T-cell (primary cell): ENCODE measurements at regions not wholly inside any gene's neighbourhood (a gene's known extent, or its start where the extent isn't known, plus 50 kb on each side); places are given as distances from the start of the nearest gene placed in this dataset.

Experiments
- ATAC-seq, 4 experiments: fragments of 200-7000 bp in 3 of 4; fragments of 150-1000 bp in 1 of 4; cut with Tn5 transposase; replicated peaks in 1 of 4; 1 replicate in 3 of 4; 2 replicates in 1 of 4; pipeline ENCODE4 v1.10.0; 2021; ENCODE audit warnings: moderate library complexity in 3 of 4, mild to moderate bottlenecking in 2 of 4, moderate number of reproducible peaks in 1 of 4
- CTCF ChIA-PET, 2 donors: fragments of 300-600 bp; sonication (Branson Sonifier 250); formaldehyde crosslinking; loops; one replicate each; lab custom pipeline; 2022; ENCODE audit warnings: antibody characterized with exemption in 2 of 2; lab: Charles Lee
- POLR2A ChIA-PET, 2 donors: fragments of 300-600 bp; sonication (Branson Sonifier 250); formaldehyde crosslinking; loops; one replicate each; lab custom pipeline; 2022; ENCODE audit warnings: antibody characterized with exemption in 2 of 2; lab: Charles Lee
- DNase-seq, 35 experiments: peaks; one replicate each; pipeline versions ENCODE4 v3.0.0 to v3.0.0-alpha.2; 2013 to 2023
- H3K27ac ChIP-seq: one replicate; pipeline ENCODE4 v1.5.1; 2013; ENCODE audit warnings: low read length
- H3K27me3 ChIP-seq, 2 experiments: replicated peaks in 1 of 2; 1 replicate in 1 of 2; 2 replicates in 1 of 2; pipeline versions ENCODE4 v1.6.1 to v1.7.0; 2013; ENCODE audit warnings: low read length in 1 of 2, mixed read lengths in 1 of 2; ENCODE audit not compliant: control insufficient read depth in 2 of 2, insufficient read depth in 2 of 2; ENCODE audit errors: extremely low read depth in 1 of 2
- H3K36me3 ChIP-seq, 2 donors: 1 replicate in 1 of 2; 2 replicates in 1 of 2; pipeline versions ENCODE4 v1.6.1 to v1.7.0; 2013; ENCODE audit warnings: low read length in 1 of 2; ENCODE audit not compliant: control insufficient read depth in 2 of 2, insufficient read depth in 1 of 2; ENCODE audit errors: extremely low read depth in 1 of 2
- H3K4me1 ChIP-seq, 2 experiments: 1 replicate in 1 of 2; 2 replicates in 1 of 2; pipeline versions ENCODE4 v1.6.1 to v1.7.0; 2013; ENCODE audit warnings: low read length in 2 of 2, mixed read lengths in 1 of 2; ENCODE audit not compliant: insufficient read depth in 2 of 2, control insufficient read depth in 1 of 2; ENCODE audit errors: extremely low read depth in 1 of 2
- H3K4me3 ChIP-seq, 2 donors: 1 replicate in 1 of 2; 2 replicates in 1 of 2; pipeline versions ENCODE4 v1.5.1 to v1.7.0; 2013; ENCODE audit warnings: mild to moderate bottlenecking in 2 of 2, low read length in 1 of 2, moderate library complexity in 1 of 2; ENCODE audit not compliant: control insufficient read depth in 1 of 2; ENCODE audit errors: extremely low read depth in 1 of 2
- H3K9me3 ChIP-seq: 2 replicates; pipeline ENCODE4 v1.7.0; 2013
- H3K27ac Mint-ChIP-seq, 2 donors: one replicate each; pipeline ENCODE4 v1.8.0; 2020 to 2021; ENCODE audit warnings: mild to moderate bottlenecking in 2 of 2, mixed read lengths in 2 of 2
- H3K27me3 Mint-ChIP-seq, 2 donors: one replicate each; pipeline ENCODE4 v1.8.0; 2021 to 2022; ENCODE audit warnings: mixed read lengths in 2 of 2
- H3K36me3 Mint-ChIP-seq: one replicate; pipeline ENCODE4 v1.8.0; 2021; ENCODE audit warnings: mixed read lengths
- H3K4me1 Mint-ChIP-seq, 3 donors: one replicate each; pipeline ENCODE4 v1.8.0; 2020 to 2022; ENCODE audit warnings: mixed read lengths in 3 of 3, mild to moderate bottlenecking in 1 of 3
- H3K4me3 Mint-ChIP-seq, 3 donors: one replicate each; pipeline ENCODE4 v1.8.0; 2020 to 2022; ENCODE audit warnings: mild to moderate bottlenecking in 3 of 3, mixed read lengths in 3 of 3, moderate library complexity in 3 of 3
- H3K9me3 Mint-ChIP-seq, 3 donors: one replicate each; pipeline ENCODE4 v1.8.0; 2020 to 2022; ENCODE audit warnings: mixed read lengths in 3 of 3
- WGBS: methylation state at CpG from one replicate; pipeline ENCODE4 v1.1.5; 2013; ENCODE audit warnings: missing lambda C conversion rate; ENCODE audit not compliant: insufficient coverage; 5-methylcytosine and 5-hydroxymethylcytosine counted together

- Mint-ChIP-seq H3K9me3 (no peaks in the 10 kb centered on the region), H3K27ac (no peak overlapping the region), H3K36me3 (no peaks in the 10 kb centered on the region), H3K27me3 (no peaks in the 10 kb centered on the region), H3K4me1 (no peaks in the 10 kb centered on the region), H3K4me3 (no peak overlapping the region)
- H3K36me3 ChIP-seq = no peaks in the 10 kb centered on the region
- H3K4me3 ChIP-seq = no peak overlapping the region
- no peak for DNase-seq
- CTCF ChIA-PET = no interaction called here
- no peak for ATAC-seq
- WGBS = no CpG with 5 or more reads among the region's 3 CpGs
- no peak overlapping the region for H3K27ac ChIP-seq
- no peaks in the 10 kb centered on the region for H3K9me3 ChIP-seq
- POLR2A ChIA-PET = no interaction called here
- no peaks in the 10 kb centered on the region for H3K4me1 ChIP-seq
- no peaks in the 10 kb centered on the region for H3K27me3 ChIP-seq
Observed at GRCh38 chr12:67764055-67764454, 115.5 kb downstream of the DYRK2 start.

GRCh38 chr12:67764946-67765619, 116.5 kb downstream of the DYRK2 start:
- DNase-seq (no peak), ATAC-seq (no peak)
- H3K4me3 ChIP-seq = no peak overlapping the region
- Mint-ChIP-seq H3K27ac (no peak overlapping the region), H3K9me3 (no peaks in the 10 kb centered on the region), H3K4me3 (no peak overlapping the region), H3K27me3 (no peaks in the 10 kb centered on the region), H3K4me1 (no peaks in the 10 kb centered on the region), H3K36me3 (no peaks in the 10 kb centered on the region)
- no peaks in the 10 kb centered on the region for H3K9me3 ChIP-seq
- ChIA-PET CTCF (no interaction called here), POLR2A (no interaction called here)
- no peaks in the 10 kb centered on the region for H3K36me3 ChIP-seq
- H3K4me1 ChIP-seq = no peaks in the 10 kb centered on the region
- no peaks in the 10 kb centered on the region for H3K27me3 ChIP-seq
- H3K27ac ChIP-seq = no peak overlapping the region
- WGBS = 87% methylated on average over 3 of the region's 5 CpGs

GRCh38 chr12:67765776-67766766, 117.5 kb downstream of the DYRK2 start:
- Histone ChIP-seq H3K27me3 (no peaks in the 10 kb centered on the region), H3K4me1 (no peaks in the 10 kb centered on the region), H3K27ac (no peak overlapping the region), H3K4me3 (no peak overlapping the region), H3K36me3 (no peaks in the 10 kb centered on the region), H3K9me3 (no peaks in the 10 kb centered on the region)
- 88% methylated on average over 2 of the region's 7 CpGs for WGBS
- CTCF ChIA-PET = no interaction called here
- H3K4me3 Mint-ChIP-seq = no peak overlapping the region
- POLR2A ChIA-PET = interaction anchor here in 1 of 2 donors (0.6 kb wide), 1 partner anchor 1155 kb away, joined by 3 read pairs; no protein-coding TSS in a partner anchor
- no peaks in the 10 kb centered on the region for H3K4me1 Mint-ChIP-seq
- no peaks in the 10 kb centered on the region for H3K27me3 Mint-ChIP-seq
- H3K27ac Mint-ChIP-seq = no peak overlapping the region
- ATAC-seq (no peak), DNase-seq (no peak)
- no peaks in the 10 kb centered on the region for H3K9me3 Mint-ChIP-seq
- H3K36me3 Mint-ChIP-seq = no peaks in the 10 kb centered on the region

GRCh38 chr12:67772267-67773169, 124.0 kb downstream of the DYRK2 start:
- no peaks in the 10 kb centered on the region for H3K36me3 Mint-ChIP-seq
- no peak overlapping the region for H3K27ac ChIP-seq
- H3K9me3 ChIP-seq = no peaks in the 10 kb centered on the region
- ATAC-seq (no peak), DNase-seq (no peak)
- 57% methylated on average over 2 of the region's 11 CpGs for WGBS
- no peaks in the 10 kb centered on the region for H3K4me1 Mint-ChIP-seq
- H3K27me3 Mint-ChIP-seq = no peaks in the 10 kb centered on the region
- ChIA-PET POLR2A (no interaction called here), CTCF (no interaction called here)
- H3K36me3 ChIP-seq = no peaks in the 10 kb centered on the region
- H3K9me3 Mint-ChIP-seq = no peaks in the 10 kb centered on the region
- H3K4me3 ChIP-seq = no peak overlapping the region
- no peaks in the 10 kb centered on the region for H3K27me3 ChIP-seq
- no peak overlapping the region for H3K4me3 Mint-ChIP-seq
- H3K4me1 ChIP-seq = no peaks in the 10 kb centered on the region
- no peak overlapping the region for H3K27ac Mint-ChIP-seq

- Mint-ChIP-seq H3K27ac (no peak overlapping the region), H3K4me1 (no peaks in the 10 kb centered on the region), H3K36me3 (no peaks in the 10 kb centered on the region), H3K27me3 (no peaks in the 10 kb centered on the region), H3K4me3 (no peak overlapping the region), H3K9me3 (no peaks in the 10 kb centered on the region)
- Histone ChIP-seq H3K9me3 (no peaks in the 10 kb centered on the region), H3K27ac (no peak overlapping the region), H3K36me3 (no peaks in the 10 kb centered on the region), H3K4me3 (no peak overlapping the region), H3K4me1 (no peaks in the 10 kb centered on the region), H3K27me3 (no peaks in the 10 kb centered on the region)
- DNase-seq (no peak), ATAC-seq (no peak)
- POLR2A ChIA-PET = no interaction called here
- WGBS = 100% methylated on average over 1 of the region's 2 CpGs
- CTCF ChIA-PET = no interaction called here
Observed at GRCh38 chr12:67773896-67774295, 125.4 kb downstream of the DYRK2 start.

- DNase-seq (no peak), ATAC-seq (no peak)
- Histone ChIP-seq H3K4me3 (no peak overlapping the region), H3K9me3 (no peaks in the 10 kb centered on the region), H3K27ac (no peak overlapping the region), H3K36me3 (no peaks in the 10 kb centered on the region), H3K4me1 (no peaks in the 10 kb centered on the region), H3K27me3 (no peaks in the 10 kb centered on the region)
- CTCF ChIA-PET = no interaction called here
- WGBS = 77% methylated on average over 3 of the region's 4 CpGs
- no peaks in the 10 kb centered on the region for H3K27me3 Mint-ChIP-seq
- no peak overlapping the region for H3K27ac Mint-ChIP-seq
- no peaks in the 10 kb centered on the region for H3K4me1 Mint-ChIP-seq
- H3K4me3 Mint-ChIP-seq = no peak overlapping the region
- POLR2A ChIA-PET = no interaction called here
- H3K9me3 Mint-ChIP-seq = no peaks in the 10 kb centered on the region
- no peaks in the 10 kb centered on the region for H3K36me3 Mint-ChIP-seq
Observed at GRCh38 chr12:67774983-67775587, 126.5 kb downstream of the DYRK2 start.
